A673 (cell line): ENCODE measurements at regions not wholly inside any gene's neighbourhood (a gene's known extent, or its start where the extent isn't known, plus 50 kb on each side); places are given as distances from the start of the nearest gene placed in this dataset.

Experiments
- CTCF ChIP-seq: fragments of 300-800, 200-600 bp; sonication (generic); conservative IDR thresholded peaks from 2 replicates; pipeline ENCODE4 v1.5.1; 2017; ENCODE audit warnings: low read depth, mild to moderate bottlenecking, antibody characterized with exemption, low read length, moderate library complexity, mixed read lengths
- EZH2 ChIP-seq: fragments of 200-600 bp; sonication (generic); IDR thresholded peaks from 2 replicates; pipeline ENCODE4 v1.6.1; 2017; ENCODE audit warnings: borderline replicate concordance, low read depth, mild to moderate bottlenecking, mixed read lengths, antibody characterized with exemption, low read length; ENCODE audit not compliant: poor library complexity, severe bottlenecking

DNA sequence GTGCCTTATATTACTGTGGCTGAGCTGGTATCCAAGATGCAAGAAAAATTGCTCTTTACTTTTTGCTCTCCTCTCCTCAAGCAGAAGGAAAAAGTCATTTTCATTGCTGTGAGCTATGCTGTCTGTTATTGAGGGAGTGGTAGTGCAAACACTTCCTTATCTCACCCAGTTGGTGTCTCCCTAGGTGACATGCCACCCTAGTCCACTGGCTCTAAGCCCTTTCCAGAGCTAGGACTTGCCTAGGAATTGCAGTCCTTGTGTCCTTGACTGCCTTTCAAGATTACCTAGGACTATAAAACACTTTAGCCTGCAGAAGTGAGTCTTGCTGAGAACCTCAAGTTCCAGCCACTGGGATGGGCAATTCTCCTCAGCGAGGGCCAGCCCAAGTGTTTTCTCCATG, 458.3 kb downstream of the MRPL39 start:
- TF ChIP-seq CTCF (no peak), EZH2 (no peak)
